ENCODE measurements at regions not wholly inside any gene's neighbourhood (a gene's known extent, or its start where the extent isn't known, plus 50 kb on each side); places are given as distances from the start of the nearest gene placed in this dataset.

- no peaks in the 10 kb centered on the region for H3K79me2 ChIP-seq (ENCODE audit: control insufficient read depth, insufficient read depth, low read length)
- H2AFZ ChIP-seq (ENCODE audit: control insufficient read depth, low read length): no peak overlapping the region
- dilution Hi-C loops (cut with MboI; ENCODE audit: extremely low pct_ligation_motif_present, low sequenced_read_pairs): no loop called here
- H3K4me2 ChIP-seq (ENCODE audit: control insufficient read depth, extremely low read depth, insufficient read depth, low read depth, low read length): no peak overlapping the region
- no peaks in the 10 kb centered on the region for H3K4me1 ChIP-seq (ENCODE audit: control insufficient read depth, extremely low read depth, insufficient read depth, low read length)
- no peaks in the 10 kb centered on the region for H3K9me1 ChIP-seq (ENCODE audit: control insufficient read depth, extremely low read depth, insufficient read depth, low read length)
- H3K9me3 ChIP-seq (ENCODE audit: control insufficient read depth, low read depth, low read length): no peaks in the 10 kb centered on the region
- DNase-seq (ENCODE audit: low read depth, low spot score) (peak; percentile 72), FAIRE-seq (peak; percentile 81)
- TF ChIP-seq, protein P1, sequence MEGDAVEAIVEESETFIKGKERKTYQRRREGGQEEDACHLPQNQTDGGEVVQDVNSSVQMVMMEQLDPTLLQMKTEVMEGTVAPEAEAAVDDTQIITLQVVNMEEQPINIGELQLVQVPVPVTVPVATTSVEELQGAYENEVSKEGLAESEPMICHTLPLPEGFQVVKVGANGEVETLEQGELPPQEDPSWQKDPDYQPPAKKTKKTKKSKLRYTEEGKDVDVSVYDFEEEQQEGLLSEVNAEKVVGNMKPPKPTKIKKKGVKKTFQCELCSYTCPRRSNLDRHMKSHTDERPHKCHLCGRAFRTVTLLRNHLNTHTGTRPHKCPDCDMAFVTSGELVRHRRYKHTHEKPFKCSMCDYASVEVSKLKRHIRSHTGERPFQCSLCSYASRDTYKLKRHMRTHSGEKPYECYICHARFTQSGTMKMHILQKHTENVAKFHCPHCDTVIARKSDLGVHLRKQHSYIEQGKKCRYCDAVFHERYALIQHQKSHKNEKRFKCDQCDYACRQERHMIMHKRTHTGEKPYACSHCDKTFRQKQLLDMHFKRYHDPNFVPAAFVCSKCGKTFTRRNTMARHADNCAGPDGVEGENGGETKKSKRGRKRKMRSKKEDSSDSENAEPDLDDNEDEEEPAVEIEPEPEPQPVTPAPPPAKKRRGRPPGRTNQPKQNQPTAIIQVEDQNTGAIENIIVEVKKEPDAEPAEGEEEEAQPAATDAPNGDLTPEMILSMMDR (optimal IDR thresholded peaks at IDR 0.05 in 1 of 3, IDR thresholded peaks at IDR 0.05 in 1 of 3, conservative IDR thresholded peaks at IDR 0.05 in 1 of 3; ENCODE audit: extremely low read depth in 1 of 3, insufficient read depth in 2 of 3, low read length in 3 of 3): no peak
- no peak for TF ChIP-seq EZH2 (IDR thresholded peaks at IDR 0.05; ENCODE audit: low read length)
- H3K36me3 ChIP-seq (ENCODE audit: control insufficient read depth in 2 of 2, extremely low read depth in 1 of 2, insufficient read depth in 2 of 2, low read length in 2 of 2): no peaks in the 10 kb centered on the region
- no peaks in the 10 kb centered on the region for H4K20me1 ChIP-seq (ENCODE audit: control insufficient read depth, extremely low read depth, insufficient read depth, low read length)
- no peak overlapping the region for H3K27ac ChIP-seq (ENCODE audit: control insufficient read depth, insufficient read depth, low read length)
- H3K27me3 ChIP-seq (ENCODE audit: control insufficient read depth, extremely low read depth, insufficient read depth, low read length): no peaks in the 10 kb centered on the region
- no peak overlapping the region for H3K4me3 ChIP-seq (ENCODE audit: control insufficient read depth in 2 of 3, extremely low read depth in 1 of 3, insufficient read depth in 2 of 3, low read depth in 1 of 3, low read length in 3 of 3)
- H3K9ac ChIP-seq (ENCODE audit: control insufficient read depth, extremely low read depth, insufficient read depth, low read length): no peak overlapping the region
Measured at GRCh38 chr19:23481043-23481442, 85.8 kb upstream of the ZNF91 start.

- Histone ChIP-seq H3K36me3 (ENCODE audit: control insufficient read depth in 2 of 2, extremely low read depth in 1 of 2, insufficient read depth in 2 of 2, low read length in 2 of 2) (no peaks in the 10 kb centered on the region), H3K9me3 (ENCODE audit: control insufficient read depth, low read depth, low read length) (no peaks in the 10 kb centered on the region), H3K27me3 (ENCODE audit: control insufficient read depth, extremely low read depth, insufficient read depth, low read length) (peaks cover 9% of the 10 kb centered on the region), H2AFZ (ENCODE audit: control insufficient read depth, low read length) (no peak overlapping the region), H3K79me2 (ENCODE audit: control insufficient read depth, insufficient read depth, low read length) (no peaks in the 10 kb centered on the region), H3K27ac (ENCODE audit: control insufficient read depth, insufficient read depth, low read length) (no peak overlapping the region), H3K4me1 (ENCODE audit: control insufficient read depth, extremely low read depth, insufficient read depth, low read length) (peaks cover 3% of the 10 kb centered on the region), H3K4me3 (ENCODE audit: control insufficient read depth in 2 of 3, extremely low read depth in 1 of 3, insufficient read depth in 2 of 3, low read depth in 1 of 3, low read length in 3 of 3) (no peak overlapping the region), H3K9me1 (ENCODE audit: control insufficient read depth, extremely low read depth, insufficient read depth, low read length) (no peaks in the 10 kb centered on the region), H4K20me1 (ENCODE audit: control insufficient read depth, extremely low read depth, insufficient read depth, low read length) (no peaks in the 10 kb centered on the region), H3K9ac (ENCODE audit: control insufficient read depth, extremely low read depth, insufficient read depth, low read length) (no peak overlapping the region), H3K4me2 (ENCODE audit: control insufficient read depth, extremely low read depth, insufficient read depth, low read depth, low read length) (no peak overlapping the region)
- TF ChIP-seq EZH2 (IDR thresholded peaks at IDR 0.05; ENCODE audit: low read length): no peak
- TF ChIP-seq, protein P1 (optimal IDR thresholded peaks at IDR 0.05 in 1 of 3, IDR thresholded peaks at IDR 0.05 in 1 of 3, conservative IDR thresholded peaks at IDR 0.05 in 1 of 3; ENCODE audit: extremely low read depth in 1 of 3, insufficient read depth in 2 of 3, low read length in 3 of 3): no peak
- FAIRE-seq (no peak), DNase-seq (ENCODE audit: low read depth, low spot score) (no peak)
- dilution Hi-C loops (cut with MboI; ENCODE audit: extremely low pct_ligation_motif_present, low sequenced_read_pairs): no loop called here
Measured at GRCh38 chr19:23475477-23475876, 80.2 kb upstream of the ZNF91 start.

Data from keratinocyte (primary cell).